Testis (tissue), 2 donors: ENCODE measurements at regions not wholly inside any gene's neighbourhood (a gene's known extent, or its start where the extent isn't known, plus 50 kb on each side); places are given as distances from the start of the nearest gene placed in this dataset.

Experiments
- POLR2A ChIP-seq: fragments of 450-650 bp; IDR thresholded peaks from one replicate; pipeline ENCODE4 v1.6.1; 2017; ENCODE audit warnings: antibody characterized with exemption, mild to moderate bottlenecking, moderate library complexity
- TF ChIP-seq, protein P1 (sequence below), 3 experiments: fragments of 450-650 bp in 2 of 3; fragments of 200-600 bp in 1 of 3; sonication (generic) in 1 of 3; IDR thresholded peaks; one replicate each; pipeline ENCODE4 v1.5.1; 2016 to 2019; ENCODE audit warnings: antibody characterized with exemption in 3 of 3, mild to moderate bottlenecking in 2 of 3, moderate library complexity in 1 of 3

DNA sequence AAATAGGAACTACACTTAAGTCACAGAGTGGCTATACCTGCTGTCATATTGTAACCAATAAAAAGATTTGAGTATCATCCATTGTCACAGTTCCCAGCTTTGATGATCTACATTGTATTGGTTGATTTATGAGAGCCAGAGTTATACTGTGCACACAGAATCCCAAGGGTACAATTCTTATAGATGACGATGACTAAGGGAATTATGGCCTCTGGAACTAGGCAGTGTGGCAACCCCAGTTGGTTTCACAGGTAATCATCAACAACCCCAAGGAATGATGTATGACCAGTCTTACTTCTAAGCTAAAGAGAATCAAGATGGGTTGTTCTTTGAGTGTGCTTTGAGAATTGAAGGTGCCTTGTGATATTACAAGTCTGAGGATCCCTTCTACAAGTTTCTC is 217.3 kb downstream of the ETAA1 start:
- TF ChIP-seq, protein P1, sequence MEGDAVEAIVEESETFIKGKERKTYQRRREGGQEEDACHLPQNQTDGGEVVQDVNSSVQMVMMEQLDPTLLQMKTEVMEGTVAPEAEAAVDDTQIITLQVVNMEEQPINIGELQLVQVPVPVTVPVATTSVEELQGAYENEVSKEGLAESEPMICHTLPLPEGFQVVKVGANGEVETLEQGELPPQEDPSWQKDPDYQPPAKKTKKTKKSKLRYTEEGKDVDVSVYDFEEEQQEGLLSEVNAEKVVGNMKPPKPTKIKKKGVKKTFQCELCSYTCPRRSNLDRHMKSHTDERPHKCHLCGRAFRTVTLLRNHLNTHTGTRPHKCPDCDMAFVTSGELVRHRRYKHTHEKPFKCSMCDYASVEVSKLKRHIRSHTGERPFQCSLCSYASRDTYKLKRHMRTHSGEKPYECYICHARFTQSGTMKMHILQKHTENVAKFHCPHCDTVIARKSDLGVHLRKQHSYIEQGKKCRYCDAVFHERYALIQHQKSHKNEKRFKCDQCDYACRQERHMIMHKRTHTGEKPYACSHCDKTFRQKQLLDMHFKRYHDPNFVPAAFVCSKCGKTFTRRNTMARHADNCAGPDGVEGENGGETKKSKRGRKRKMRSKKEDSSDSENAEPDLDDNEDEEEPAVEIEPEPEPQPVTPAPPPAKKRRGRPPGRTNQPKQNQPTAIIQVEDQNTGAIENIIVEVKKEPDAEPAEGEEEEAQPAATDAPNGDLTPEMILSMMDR (IDR thresholded peaks at IDR 0.05): no peak
- TF ChIP-seq POLR2A: no peak
